GM23248 (cell line): ENCODE measurements at regions not wholly inside any gene's neighbourhood (a gene's known extent, or its start where the extent isn't known, plus 50 kb on each side); places are given as distances from the start of the nearest gene placed in this dataset.

Experiments used
- DNase-seq: peaks from one replicate; pipeline ENCODE4 v3.0.0-alpha.2; 2015
- H2AFZ ChIP-seq: fragments of 200-600 bp; sonication (generic); 2 replicates; pipeline ENCODE4 v1.6.1; 2016; ENCODE audit warnings: antibody characterized with exemption
- H3F3A ChIP-seq: fragments of 200-600 bp; sonication (generic); 2 replicates; pipeline ENCODE4 v1.6.1; 2016; ENCODE audit warnings: mild to moderate bottlenecking, antibody characterized with exemption, mixed run types; ENCODE audit not compliant: insufficient read depth
- H3K27ac ChIP-seq: fragments of 200-600 bp; sonication (generic); 2 replicates; pipeline ENCODE4 v1.5.1; 2016; ENCODE audit warnings: mild to moderate bottlenecking
- H3K27me3 ChIP-seq: fragments of 200-600 bp; sonication (generic); replicated peaks from 2 replicates; pipeline ENCODE4 v1.6.1; 2016; ENCODE audit warnings: mild to moderate bottlenecking; ENCODE audit not compliant: insufficient read depth
- H3K36me3 ChIP-seq: fragments of 200-600 bp; sonication (generic); 2 replicates; pipeline ENCODE4 v1.6.1; 2016; ENCODE audit warnings: low read depth, mild to moderate bottlenecking
- H3K4me1 ChIP-seq: fragments of 200-600 bp; sonication (generic); 2 replicates; pipeline ENCODE4 v1.6.1; 2016; ENCODE audit warnings: mild to moderate bottlenecking; ENCODE audit not compliant: insufficient read depth
- H3K4me2 ChIP-seq: fragments of 200-600 bp; sonication (generic); one replicate; pipeline ENCODE4 v1.6.1; 2016; ENCODE audit warnings: mild to moderate bottlenecking; ENCODE audit not compliant: unreplicated experiment
- H3K4me3 ChIP-seq: fragments of 200-600 bp; sonication (generic); 2 replicates; pipeline ENCODE4 v1.5.1; 2016; ENCODE audit warnings: mild to moderate bottlenecking
- H3K79me2 ChIP-seq: fragments of 200-600 bp; sonication (generic); 2 replicates; pipeline ENCODE4 v1.6.1; 2016; ENCODE audit warnings: mild to moderate bottlenecking; ENCODE audit not compliant: insufficient read depth
- H3K9ac ChIP-seq: fragments of 200-600 bp; sonication (generic); 2 replicates; pipeline ENCODE4 v1.6.1; 2016; ENCODE audit warnings: mild to moderate bottlenecking
- H3K9me2 ChIP-seq: fragments of 200-600 bp; sonication (generic); 2 replicates; pipeline ENCODE4 v1.6.1; 2016; ENCODE audit warnings: mixed run types, mild to moderate bottlenecking, moderate library complexity; ENCODE audit not compliant: insufficient read depth
- H3K9me3 ChIP-seq: fragments of 200-600 bp; sonication (generic); one replicate; pipeline ENCODE4 v1.6.1; 2017; ENCODE audit warnings: low read depth
- H4K20me1 ChIP-seq: fragments of 200-600 bp; sonication (generic); 2 replicates; pipeline ENCODE4 v1.6.0; 2016; ENCODE audit not compliant: insufficient read depth
- EZH2 ChIP-seq: fragments of 200-600 bp; sonication (generic); IDR thresholded peaks from 2 replicates; pipeline ENCODE4 v1.6.1; 2018; ENCODE audit warnings: antibody characterized with exemption, mild to moderate bottlenecking; ENCODE audit not compliant: insufficient read depth, poor library complexity, severe bottlenecking
- EZH2phosphoT487 ChIP-seq: fragments of 200-600 bp; sonication (generic); IDR thresholded peaks from 2 replicates; pipeline ENCODE4 v1.6.1; 2018; ENCODE audit warnings: antibody characterized with exemption, moderate library complexity, mild to moderate bottlenecking, low read depth; ENCODE audit not compliant: insufficient read depth
- WGBS, 2 experiments: methylation state at CpG; one replicate each; pipeline ENCODE4 v1.1.6; 2015 to 2017; ENCODE audit warnings: low lambda C conversion rate in 2 of 2, low coverage in 1 of 2; ENCODE audit errors: missing lambda C conversion rate in 2 of 2; 5-methylcytosine and 5-hydroxymethylcytosine counted together
- in situ Hi-C: fragments of 300-500 bp; cut with MboI; formaldehyde crosslinking; loops from 2 replicates; pipeline ENCODE4 v1.15.0; 2020

GRCh38 chr11:91686281-91686680, 538.3 kb upstream of the FAT3 start:
- Histone ChIP-seq H3K4me1 (no peaks in the 10 kb centered on the region), H2AFZ (no peak overlapping the region), H4K20me1 (no peaks in the 10 kb centered on the region), H3K27me3 (no peaks in the 10 kb centered on the region), H3K79me2 (no peaks in the 10 kb centered on the region), H3K4me3 (no peak overlapping the region), H3K9ac (no peak overlapping the region), H3K9me2 (no peaks in the 10 kb centered on the region), H3F3A (no peaks in the 10 kb centered on the region), H3K27ac (no peak overlapping the region), H3K9me3 (no peaks in the 10 kb centered on the region), H3K4me2 (no peak overlapping the region), H3K36me3 (no peaks in the 10 kb centered on the region)
- 2 to 5% methylated on average over 3 of the region's 3 CpGs for WGBS, 2 experiments
- DNase-seq = no peak
- in situ Hi-C loops = no loop called here
- TF ChIP-seq EZH2phosphoT487 (no peak), EZH2 (no peak)

- Histone ChIP-seq H3K4me1 (no peaks in the 10 kb centered on the region), H3K36me3 (no peaks in the 10 kb centered on the region), H3F3A (no peaks in the 10 kb centered on the region), H3K79me2 (no peaks in the 10 kb centered on the region), H3K9me2 (no peaks in the 10 kb centered on the region), H3K4me2 (no peak overlapping the region), H3K4me3 (no peak overlapping the region), H3K27ac (no peak overlapping the region), H3K9ac (no peak overlapping the region), H3K27me3 (no peaks in the 10 kb centered on the region), H3K9me3 (no peaks in the 10 kb centered on the region), H2AFZ (no peak overlapping the region), H4K20me1 (no peaks in the 10 kb centered on the region)
- in situ Hi-C loops = no loop called here
- no peak for TF ChIP-seq EZH2
- TF ChIP-seq EZH2phosphoT487 = no peak
- WGBS, 2 experiments = 19 to 28% methylated on average over 1 of the region's 1 CpG
- DNase-seq = no peak
Measured at GRCh38 chr11:91673705-91674104, 550.9 kb upstream of the FAT3 start.

- Histone ChIP-seq H4K20me1 (no peaks in the 10 kb centered on the region), H3K9me2 (no peaks in the 10 kb centered on the region), H3K4me1 (no peaks in the 10 kb centered on the region), H3K36me3 (no peaks in the 10 kb centered on the region), H3K9me3 (no peaks in the 10 kb centered on the region), H3K79me2 (no peaks in the 10 kb centered on the region), H3K9ac (no peak overlapping the region), H3F3A (no peaks in the 10 kb centered on the region), H3K4me3 (no peak overlapping the region), H3K27me3 (no peaks in the 10 kb centered on the region), H2AFZ (no peak overlapping the region), H3K27ac (no peak overlapping the region), H3K4me2 (no peak overlapping the region)
- TF ChIP-seq EZH2 (no peak), EZH2phosphoT487 (no peak)
- in situ Hi-C loops = no loop called here
- 36 to 38% methylated on average over 3 of the region's 3 CpGs for WGBS, 2 experiments
- DNase-seq = no peak
Measured at GRCh38 chr11:91664521-91664920, 560.1 kb upstream of the FAT3 start.

GRCh38 chr11:91660036-91660435, 564.6 kb upstream of the FAT3 start:
- H3K4me1 ChIP-seq = no peaks in the 10 kb centered on the region

GRCh38 chr11:91654686-91655085, 569.9 kb upstream of the FAT3 start:
- no peak for DNase-seq
- H3K4me3 ChIP-seq = no peak overlapping the region
- H3K36me3 ChIP-seq = no peaks in the 10 kb centered on the region
- no peaks in the 10 kb centered on the region for H3K27me3 ChIP-seq
- H3K4me1 ChIP-seq = no peaks in the 10 kb centered on the region
- H3F3A ChIP-seq = no peaks in the 10 kb centered on the region
- no peak overlapping the region for H3K27ac ChIP-seq
- peaks cover 2% of the 10 kb centered on the region for H3K9me3 ChIP-seq
- H3K79me2 ChIP-seq = no peaks in the 10 kb centered on the region
- H3K9me2 ChIP-seq = no peaks in the 10 kb centered on the region
- H3K4me2 ChIP-seq = no peak overlapping the region
- in situ Hi-C loops = no loop called here
- H4K20me1 ChIP-seq = no peaks in the 10 kb centered on the region
- TF ChIP-seq EZH2 = no peak
- no peak for TF ChIP-seq EZH2phosphoT487
- WGBS, 2 experiments = 0 to 4% methylated on average over 2 of the region's 2 CpGs
- H3K9ac ChIP-seq = no peak overlapping the region
- H2AFZ ChIP-seq = no peak overlapping the region

More at GRCh38 chr11:91660036-91660435, 564.6 kb upstream of the FAT3 start:
- Histone ChIP-seq H3K9me3 (peaks cover 2% of the 10 kb centered on the region), H3K27ac (no peak overlapping the region), H3K9me2 (no peaks in the 10 kb centered on the region), H3K79me2 (no peaks in the 10 kb centered on the region), H3K27me3 (no peaks in the 10 kb centered on the region), H4K20me1 (no peaks in the 10 kb centered on the region), H3K36me3 (no peaks in the 10 kb centered on the region), H3F3A (no peaks in the 10 kb centered on the region), H3K4me2 (no peak overlapping the region), H3K4me3 (no peak overlapping the region), H2AFZ (no peak overlapping the region), H3K9ac (no peak overlapping the region)
- in situ Hi-C loops = no loop called here
- TF ChIP-seq EZH2phosphoT487 = no peak
- TF ChIP-seq EZH2 = no peak
- WGBS, 2 experiments = 0% methylated on average over 1 of the region's 1 CpG
- no peak for DNase-seq
